ENCODE measurements at regions not wholly inside any gene's neighbourhood (a gene's known extent, or its start where the extent isn't known, plus 50 kb on each side); places are given as distances from the start of the nearest gene placed in this dataset.

GRCh38 chr1:181190364-181191035 is 102.0 kb downstream of the IER5 start:
- Histone ChIP-seq H3K4me3 (replicated peaks in 1 of 3; ENCODE audit: insufficient read depth in 1 of 3, low read depth in 2 of 3, low read length in 3 of 3) (peak overlapping the region in 1 of 3 experiments; percentile 49; a peak in 3 of 6 replicates), H3K27ac (ENCODE audit: extremely low read length, insufficient read depth, low read length) (no peak overlapping the region)

More at GRCh38 chr1:181190364-181191035, 102.0 kb downstream of the IER5 start:
- Histone ChIP-seq H2AFZ (ENCODE audit: low read length) (no peak overlapping the region), H3K9me3 (ENCODE audit: low read length) (no peaks in the 10 kb centered on the region), H3K79me2 (ENCODE audit: insufficient read depth, low read length) (no peaks in the 10 kb centered on the region), H3K36me3 (replicated peaks in 1 of 2; ENCODE audit: control insufficient read depth in 1 of 2, insufficient read depth in 2 of 2, low read length in 2 of 2) (no peaks in the 10 kb centered on the region), H3K9ac (ENCODE audit: insufficient read depth, low read depth, low read length) (no peak overlapping the region), H3K4me1 (ENCODE audit: insufficient read depth, low read length) (peaks cover 5% of the 10 kb centered on the region; the same call in 1 of the 2 replicates), H3K27me3 (ENCODE audit: control insufficient read depth in 1 of 2, insufficient read depth in 2 of 2, low read length in 2 of 2) (peaks cover 3 to 18% of the 10 kb centered on the region in 2 experiments; a peak in 2 of 5 replicates), H3K4me2 (ENCODE audit: low read depth, low read length) (peak overlapping the region; percentile 58), H4K20me1 (ENCODE audit: insufficient read depth, low read length) (no peaks in the 10 kb centered on the region)
- intact Hi-C loops (cut with micrococcal nuclease; ENCODE audit: unreplicated experiment) = loop anchor here (1.0 kb wide), 1 partner anchor 233 kb away; no protein-coding TSS in a partner anchor
- FAIRE-seq (no peak), DNase-seq (ENCODE audit: low spot score) (no peak), ATAC-seq (peak; percentile 36)
- no TSS peak for BruUV-seq (replicated peaks)
- 0 out of 2 replicates have a peak, but pooled peaks have one; percentile 19 for TF ChIP-seq STAG1 (CRISPR knock-in tag; IDR thresholded peaks at IDR 0.05)
- TF ChIP-seq EED (CRISPR knock-in tag; IDR thresholded peaks at IDR 0.05) = no peak
- no peak for TF ChIP-seq ZNF20 (CRISPR knock-in tag; IDR thresholded peaks at IDR 0.05)
- no peak for TF ChIP-seq KAT2B (IDR thresholded peaks at IDR 0.05; ENCODE audit: borderline replicate concordance, low read depth, low read length)
- no peak for TF ChIP-seq FOXK2 (IDR thresholded peaks at IDR 0.05)
- peak; percentile 17; the same call in 1 of the 2 replicates for TF ChIP-seq CTCF (CRISPR knock-in tag; IDR thresholded peaks at IDR 0.05)
- POLR2A ChIA-PET = interaction anchor here (1.0 kb wide), 1 partner anchor 234 kb away, joined by 4 read pairs; no protein-coding TSS in a partner anchor
- CTCF ChIA-PET (ENCODE audit: low intra/inter-chr PET ratio, low total read pairs) = interaction anchor here (1.8 to 4.7 kb wide), 2 partner anchors 231 to 234 kb away, joined by 4 to 74 read pairs; no protein-coding TSS in a partner anchor
- 39% methylated on average over 12 of the region's 18 CpGs for WGBS (ENCODE audit: low lambda C conversion rate)
- in situ Hi-C loops (cut with HindIII; ENCODE audit: extremely low pct_ligation_motif_present, low pct_unique_long_range_greater_than_20kb) = no loop called here
